AG10803 (cell line): ENCODE measurements at regions not wholly inside any gene's neighbourhood (a gene's known extent, or its start where the extent isn't known, plus 50 kb on each side); places are given as distances from the start of the nearest gene placed in this dataset.

Source experiments
- DNase-seq: peaks from one replicate; pipeline ENCODE4 v3.0.0; 2010; ENCODE audit warnings: low read depth
- H3K4me3 ChIP-seq: 2 replicates; pipeline ENCODE4 v1.5.1; 2011; ENCODE audit warnings: mild to moderate bottlenecking, low read length, control low read depth
- TF ChIP-seq, protein P1 (sequence below): conservative IDR thresholded peaks from 2 replicates; pipeline ENCODE4 v1.5.1; 2011; ENCODE audit warnings: mild to moderate bottlenecking, low read length, control low read depth, inconsistent platforms

DNA sequence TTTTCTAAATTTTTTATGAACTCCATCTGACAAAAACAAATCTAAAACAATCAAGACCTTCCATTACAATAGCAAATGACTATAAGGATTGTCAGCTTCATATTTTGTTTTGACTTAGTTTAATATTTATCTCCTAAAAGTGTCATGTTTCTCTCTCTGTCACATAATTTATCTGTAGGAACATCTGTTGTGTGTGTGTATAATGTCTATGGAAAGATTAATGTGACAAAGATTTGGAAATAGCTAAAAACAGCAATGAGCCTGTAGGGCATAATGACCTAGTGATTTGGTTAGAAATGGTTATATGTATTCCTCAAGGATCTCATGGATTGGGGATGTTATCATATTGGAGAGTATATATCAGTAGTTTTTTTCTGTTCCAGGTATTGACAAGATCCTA, 69.6 kb upstream of the MDFIC start:
- TF ChIP-seq, protein P1, sequence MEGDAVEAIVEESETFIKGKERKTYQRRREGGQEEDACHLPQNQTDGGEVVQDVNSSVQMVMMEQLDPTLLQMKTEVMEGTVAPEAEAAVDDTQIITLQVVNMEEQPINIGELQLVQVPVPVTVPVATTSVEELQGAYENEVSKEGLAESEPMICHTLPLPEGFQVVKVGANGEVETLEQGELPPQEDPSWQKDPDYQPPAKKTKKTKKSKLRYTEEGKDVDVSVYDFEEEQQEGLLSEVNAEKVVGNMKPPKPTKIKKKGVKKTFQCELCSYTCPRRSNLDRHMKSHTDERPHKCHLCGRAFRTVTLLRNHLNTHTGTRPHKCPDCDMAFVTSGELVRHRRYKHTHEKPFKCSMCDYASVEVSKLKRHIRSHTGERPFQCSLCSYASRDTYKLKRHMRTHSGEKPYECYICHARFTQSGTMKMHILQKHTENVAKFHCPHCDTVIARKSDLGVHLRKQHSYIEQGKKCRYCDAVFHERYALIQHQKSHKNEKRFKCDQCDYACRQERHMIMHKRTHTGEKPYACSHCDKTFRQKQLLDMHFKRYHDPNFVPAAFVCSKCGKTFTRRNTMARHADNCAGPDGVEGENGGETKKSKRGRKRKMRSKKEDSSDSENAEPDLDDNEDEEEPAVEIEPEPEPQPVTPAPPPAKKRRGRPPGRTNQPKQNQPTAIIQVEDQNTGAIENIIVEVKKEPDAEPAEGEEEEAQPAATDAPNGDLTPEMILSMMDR = no peak
- H3K4me3 ChIP-seq = no peak overlapping the region
- DNase-seq = no peak

GRCh38 chr7:114853189-114853588, 68.7 kb upstream of the MDFIC start:
- TF ChIP-seq, protein P1 = no peak
- H3K4me3 ChIP-seq = no peak overlapping the region
- no peak for DNase-seq

DNA sequence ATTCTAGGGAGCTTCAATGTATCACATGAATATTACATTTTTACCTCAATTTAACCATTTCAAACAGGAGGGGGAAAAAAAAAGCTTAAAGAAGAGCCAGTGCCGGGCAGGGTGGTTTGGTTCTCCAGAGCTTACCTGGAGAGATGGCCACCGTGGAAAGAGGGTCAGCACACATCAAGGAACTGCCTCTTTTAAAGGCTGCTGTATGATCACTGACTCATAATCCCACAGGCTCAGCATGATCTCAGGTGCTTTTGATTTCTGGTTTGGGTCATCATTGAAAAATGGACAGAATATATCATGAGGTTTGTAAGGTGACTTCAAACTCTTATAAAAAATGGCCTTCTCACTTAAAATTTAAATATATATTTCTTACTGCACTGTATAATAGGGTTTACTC, 67.5 kb upstream of the MDFIC start:
- TF ChIP-seq, protein P1 = no peak
- DNase-seq = no peak
- H3K4me3 ChIP-seq = no peak overlapping the region

DNA sequence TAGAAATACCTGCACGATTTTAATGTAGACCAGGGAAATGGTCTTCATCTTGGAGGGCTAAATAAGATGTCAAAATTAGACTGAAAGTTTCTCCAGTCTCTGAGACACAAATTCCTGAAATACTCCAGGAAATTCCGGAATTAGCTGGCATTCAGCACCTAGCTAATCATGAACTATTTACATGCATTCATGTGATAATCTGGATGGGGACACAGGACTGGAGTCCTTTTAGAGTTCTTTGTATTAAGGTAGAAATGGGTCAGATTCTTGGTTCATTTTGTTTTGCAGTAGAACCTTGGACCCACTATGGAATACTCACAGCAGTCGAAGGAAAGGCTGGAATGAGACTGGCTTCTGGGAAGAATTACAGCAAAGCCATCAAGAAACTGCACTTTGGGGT, 65.3 kb upstream of the MDFIC start:
- H3K4me3 ChIP-seq = no peak overlapping the region
- peak; percentile 40 for DNase-seq
- TF ChIP-seq, protein P1 = no peak

- H3K4me3 ChIP-seq = no peak overlapping the region
- TF ChIP-seq, protein P1 = no peak
- DNase-seq = no peak
Measured at GRCh38 chr7:114857605-114858004, 64.3 kb upstream of the MDFIC start.

DNA sequence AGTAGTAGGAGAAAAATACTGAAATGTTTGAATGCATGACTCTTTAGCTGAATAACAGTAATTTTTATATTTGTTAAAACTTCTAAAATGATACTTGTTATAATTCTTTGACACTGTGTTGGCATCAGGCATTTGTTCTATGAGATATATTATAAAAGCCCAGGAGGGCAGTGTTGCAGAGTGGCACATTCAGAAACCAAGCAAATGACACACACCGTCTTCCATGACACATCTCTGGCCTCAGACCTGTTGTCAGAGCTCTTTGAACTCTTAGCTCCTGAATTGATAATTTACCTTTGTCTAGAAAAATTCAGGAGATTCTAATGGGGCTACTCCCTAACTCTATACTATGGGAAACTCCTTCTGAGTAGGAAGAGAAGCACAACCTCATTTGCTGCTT, 62.4 kb upstream of the MDFIC start:
- TF ChIP-seq, protein P1 = no peak
- H3K4me3 ChIP-seq = no peak overlapping the region
- DNase-seq = no peak

DNA sequence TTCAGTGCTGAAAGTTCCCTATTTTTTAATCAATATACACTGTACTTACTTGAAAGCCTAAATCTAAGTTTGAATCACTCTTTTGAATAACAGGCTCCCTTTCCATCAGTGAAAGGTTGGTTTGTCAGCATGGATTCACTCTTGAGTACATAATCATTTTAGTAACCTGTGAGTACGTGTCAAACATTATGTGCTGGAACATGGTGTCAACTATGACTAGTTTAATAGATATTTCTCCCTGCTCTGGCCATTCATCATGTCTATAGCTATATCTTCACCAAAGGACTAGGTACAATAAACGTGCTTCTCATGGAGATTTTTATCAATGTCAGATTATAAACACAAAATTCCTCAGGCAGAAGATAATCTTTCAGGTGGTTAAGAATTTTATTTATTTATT, 61.7 kb upstream of the MDFIC start:
- no peak overlapping the region for H3K4me3 ChIP-seq
- TF ChIP-seq, protein P1 = no peak
- DNase-seq = no peak
